T-cell (primary cell): ENCODE measurements at regions not wholly inside any gene's neighbourhood (a gene's known extent, or its start where the extent isn't known, plus 50 kb on each side); places are given as distances from the start of the nearest gene placed in this dataset.

Experiments used
- ATAC-seq, 4 experiments: fragments of 200-7000 bp in 3 of 4; fragments of 150-1000 bp in 1 of 4; cut with Tn5 transposase; replicated peaks in 1 of 4; 1 replicate in 3 of 4; 2 replicates in 1 of 4; pipeline ENCODE4 v1.10.0; 2021; ENCODE audit warnings: moderate library complexity in 3 of 4, mild to moderate bottlenecking in 2 of 4, moderate number of reproducible peaks in 1 of 4
- CTCF ChIA-PET, 2 donors: fragments of 300-600 bp; sonication (Branson Sonifier 250); formaldehyde crosslinking; loops; one replicate each; lab custom pipeline; 2022; ENCODE audit warnings: antibody characterized with exemption in 2 of 2; lab: Charles Lee
- POLR2A ChIA-PET, 2 donors: fragments of 300-600 bp; sonication (Branson Sonifier 250); formaldehyde crosslinking; loops; one replicate each; lab custom pipeline; 2022; ENCODE audit warnings: antibody characterized with exemption in 2 of 2; lab: Charles Lee
- DNase-seq, 35 experiments: peaks; one replicate each; pipeline versions ENCODE4 v3.0.0 to v3.0.0-alpha.2; 2013 to 2023
- H3K27ac ChIP-seq: one replicate; pipeline ENCODE4 v1.5.1; 2013; ENCODE audit warnings: low read length
- H3K27me3 ChIP-seq, 2 experiments: replicated peaks in 1 of 2; 1 replicate in 1 of 2; 2 replicates in 1 of 2; pipeline versions ENCODE4 v1.6.1 to v1.7.0; 2013; ENCODE audit warnings: low read length in 1 of 2, mixed read lengths in 1 of 2; ENCODE audit not compliant: control insufficient read depth in 2 of 2, insufficient read depth in 2 of 2; ENCODE audit errors: extremely low read depth in 1 of 2
- H3K36me3 ChIP-seq, 2 donors: 1 replicate in 1 of 2; 2 replicates in 1 of 2; pipeline versions ENCODE4 v1.6.1 to v1.7.0; 2013; ENCODE audit warnings: low read length in 1 of 2; ENCODE audit not compliant: control insufficient read depth in 2 of 2, insufficient read depth in 1 of 2; ENCODE audit errors: extremely low read depth in 1 of 2
- H3K4me1 ChIP-seq, 2 experiments: 1 replicate in 1 of 2; 2 replicates in 1 of 2; pipeline versions ENCODE4 v1.6.1 to v1.7.0; 2013; ENCODE audit warnings: low read length in 2 of 2, mixed read lengths in 1 of 2; ENCODE audit not compliant: insufficient read depth in 2 of 2, control insufficient read depth in 1 of 2; ENCODE audit errors: extremely low read depth in 1 of 2
- H3K4me3 ChIP-seq, 2 donors: 1 replicate in 1 of 2; 2 replicates in 1 of 2; pipeline versions ENCODE4 v1.5.1 to v1.7.0; 2013; ENCODE audit warnings: mild to moderate bottlenecking in 2 of 2, low read length in 1 of 2, moderate library complexity in 1 of 2; ENCODE audit not compliant: control insufficient read depth in 1 of 2; ENCODE audit errors: extremely low read depth in 1 of 2
- H3K9me3 ChIP-seq: 2 replicates; pipeline ENCODE4 v1.7.0; 2013
- H3K27ac Mint-ChIP-seq, 2 donors: one replicate each; pipeline ENCODE4 v1.8.0; 2020 to 2021; ENCODE audit warnings: mild to moderate bottlenecking in 2 of 2, mixed read lengths in 2 of 2
- H3K27me3 Mint-ChIP-seq, 2 donors: one replicate each; pipeline ENCODE4 v1.8.0; 2021 to 2022; ENCODE audit warnings: mixed read lengths in 2 of 2
- H3K36me3 Mint-ChIP-seq: one replicate; pipeline ENCODE4 v1.8.0; 2021; ENCODE audit warnings: mixed read lengths
- H3K4me1 Mint-ChIP-seq, 3 donors: one replicate each; pipeline ENCODE4 v1.8.0; 2020 to 2022; ENCODE audit warnings: mixed read lengths in 3 of 3, mild to moderate bottlenecking in 1 of 3
- H3K4me3 Mint-ChIP-seq, 3 donors: one replicate each; pipeline ENCODE4 v1.8.0; 2020 to 2022; ENCODE audit warnings: mild to moderate bottlenecking in 3 of 3, mixed read lengths in 3 of 3, moderate library complexity in 3 of 3
- H3K9me3 Mint-ChIP-seq, 3 donors: one replicate each; pipeline ENCODE4 v1.8.0; 2020 to 2022; ENCODE audit warnings: mixed read lengths in 3 of 3
- WGBS: methylation state at CpG from one replicate; pipeline ENCODE4 v1.1.5; 2013; ENCODE audit warnings: missing lambda C conversion rate; ENCODE audit not compliant: insufficient coverage; 5-methylcytosine and 5-hydroxymethylcytosine counted together

DNA sequence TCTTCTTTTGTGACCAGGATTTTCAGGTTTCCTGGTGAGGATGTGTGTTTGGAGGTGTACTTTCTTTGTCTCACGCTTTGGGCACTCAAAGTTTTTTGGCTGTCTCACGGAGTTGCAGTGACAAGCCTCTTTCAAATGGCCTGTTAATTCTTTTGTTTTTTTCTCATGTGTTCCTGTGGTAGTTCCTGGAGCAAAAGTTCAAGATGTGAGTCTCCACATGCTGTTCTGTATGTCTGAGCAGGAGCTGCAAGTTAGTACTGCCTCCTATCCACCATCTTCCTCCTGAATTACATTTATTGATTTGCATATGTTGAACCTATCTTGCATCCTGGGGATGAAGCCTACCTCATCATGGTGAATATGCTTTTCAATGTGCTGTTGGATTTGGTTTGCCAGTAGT, 118.5 kb downstream of the VSIG4 start:
- Mint-ChIP-seq H3K9me3 (peaks cover 0 to 4% (median 2%) of the 10 kb centered on the region in 3 donors), H3K4me1 (peaks cover 47 to 61% (median 53%) of the 10 kb centered on the region in 3 donors), H3K27ac (no peak overlapping the region), H3K27me3 (peaks cover 0 to 25% of the 10 kb centered on the region in 2 donors), H3K36me3 (no peaks in the 10 kb centered on the region), H3K4me3 (no peak overlapping the region)
- Histone ChIP-seq H3K36me3 (no peaks in the 10 kb centered on the region), H3K9me3 (no peaks in the 10 kb centered on the region), H3K27ac (no peak overlapping the region), H3K4me1 (peaks cover 17 to 28% of the 10 kb centered on the region in 2 experiments), H3K27me3 (no peaks in the 10 kb centered on the region), H3K4me3 (no peak overlapping the region)
- ATAC-seq (no peak), DNase-seq (no peak)
- WGBS: no CpG with 5 or more reads among the region's 2 CpGs
- ChIA-PET POLR2A (no interaction called here), CTCF (interaction anchor here in 1 of 2 donors (0.7 kb wide), 1 partner anchor 120 kb away, joined by 3 read pairs; no protein-coding TSS in a partner anchor)

DNA sequence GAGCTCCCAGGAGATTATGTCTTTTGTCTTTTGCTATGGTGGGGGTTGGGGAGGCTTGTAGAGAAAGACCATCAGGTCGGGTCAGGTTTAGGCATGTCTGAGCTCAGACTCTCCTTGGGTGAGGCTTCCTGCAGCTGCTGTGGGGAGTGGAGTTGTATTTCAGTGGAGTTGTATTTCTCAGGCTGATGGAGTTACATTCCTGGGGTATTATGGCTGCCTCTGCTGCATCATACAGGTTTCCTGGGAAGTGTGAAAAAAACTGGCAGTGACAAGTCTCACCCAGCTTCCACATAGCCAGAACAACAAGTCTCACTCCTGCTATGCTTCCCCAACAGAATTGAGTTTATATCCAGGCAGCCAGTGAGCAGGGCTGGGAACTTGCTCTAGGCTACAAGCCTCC, 119.3 kb downstream of the VSIG4 start:
- ChIA-PET CTCF (interaction anchor here in 1 of 2 donors (0.6 kb wide), 1 partner anchor 195 kb away, joined by 3 read pairs; no protein-coding TSS in a partner anchor), POLR2A (no interaction called here)
- WGBS: 50% methylated on average over 1 of the region's 1 CpG
- no peak for ATAC-seq
- Mint-ChIP-seq H3K27me3 (peaks cover 0 to 25% of the 10 kb centered on the region in 2 donors), H3K9me3 (peaks cover 0 to 2% (median 0%) of the 10 kb centered on the region in 3 donors), H3K4me1 (peaks cover 39 to 54% (median 45%) of the 10 kb centered on the region in 3 donors), H3K4me3 (no peak overlapping the region), H3K36me3 (no peaks in the 10 kb centered on the region), H3K27ac (no peak overlapping the region)
- Histone ChIP-seq H3K27me3 (no peaks in the 10 kb centered on the region), H3K36me3 (no peaks in the 10 kb centered on the region), H3K9me3 (no peaks in the 10 kb centered on the region), H3K4me3 (no peak overlapping the region), H3K4me1 (peaks cover 11 to 21% of the 10 kb centered on the region in 2 experiments), H3K27ac (no peak overlapping the region)
- no peak for DNase-seq

GRCh38 chrX:65910899-65911298, 129.0 kb downstream of the VSIG4 start:
- WGBS: no CpG with 5 or more reads among the region's 3 CpGs
- POLR2A ChIA-PET: no interaction called here
- H3K4me1 Mint-ChIP-seq: no peaks in the 10 kb centered on the region

GRCh38 chrX:65903750-65904149, 136.1 kb downstream of the VSIG4 start:
- WGBS: no CpG with 5 or more reads among the region's 1 CpG
- Histone ChIP-seq H3K27ac (no peak overlapping the region), H3K9me3 (no peaks in the 10 kb centered on the region), H3K4me3 (no peak overlapping the region), H3K36me3 (no peaks in the 10 kb centered on the region), H3K4me1 (peaks cover 0 to 9% of the 10 kb centered on the region in 2 experiments), H3K27me3 (no peaks in the 10 kb centered on the region)
- Mint-ChIP-seq H3K36me3 (no peaks in the 10 kb centered on the region), H3K4me1 (peaks cover 11 to 29% (median 25%) of the 10 kb centered on the region in 3 donors), H3K27ac (no peak overlapping the region), H3K4me3 (no peak overlapping the region), H3K27me3 (peaks cover 0 to 11% of the 10 kb centered on the region in 2 donors), H3K9me3 (no peaks in the 10 kb centered on the region)
- POLR2A ChIA-PET: no interaction called here
- no peak for ATAC-seq
- no peak for DNase-seq
- CTCF ChIA-PET: no interaction called here

More at GRCh38 chrX:65910899-65911298, 129.0 kb downstream of the VSIG4 start:
- Histone ChIP-seq H3K27ac (no peak overlapping the region), H3K4me1 (no peaks in the 10 kb centered on the region), H3K9me3 (no peaks in the 10 kb centered on the region), H3K4me3 (no peak overlapping the region), H3K27me3 (no peaks in the 10 kb centered on the region), H3K36me3 (no peaks in the 10 kb centered on the region)
- no peak overlapping the region for H3K27ac Mint-ChIP-seq
- ATAC-seq (no peak), DNase-seq (no peak)
- no peak overlapping the region for H3K4me3 Mint-ChIP-seq
- H3K36me3 Mint-ChIP-seq: peaks cover 3% of the 10 kb centered on the region
- H3K27me3 Mint-ChIP-seq: peaks cover 0 to 5% of the 10 kb centered on the region in 2 donors
- CTCF ChIA-PET: no interaction called here
- peaks cover 0 to 11% (median 6%) of the 10 kb centered on the region in 3 donors for H3K9me3 Mint-ChIP-seq

GRCh38 chrX:65902011-65902410, 137.9 kb downstream of the VSIG4 start:
- Mint-ChIP-seq H3K27me3 (peaks cover 0 to 11% of the 10 kb centered on the region in 2 donors), H3K27ac (no peak overlapping the region), H3K36me3 (no peaks in the 10 kb centered on the region), H3K9me3 (no peaks in the 10 kb centered on the region), H3K4me1 (peaks cover 11 to 29% (median 25%) of the 10 kb centered on the region in 3 donors), H3K4me3 (no peak overlapping the region)
- ATAC-seq: no peak
- Histone ChIP-seq H3K36me3 (no peaks in the 10 kb centered on the region), H3K4me1 (peaks cover 0 to 9% of the 10 kb centered on the region in 2 experiments), H3K9me3 (no peaks in the 10 kb centered on the region), H3K4me3 (no peak overlapping the region), H3K27me3 (no peaks in the 10 kb centered on the region), H3K27ac (no peak overlapping the region)
- no CpG with 5 or more reads among the region's 3 CpGs for WGBS
- DNase-seq: no peak
- ChIA-PET CTCF (no interaction called here), POLR2A (no interaction called here)

DNA sequence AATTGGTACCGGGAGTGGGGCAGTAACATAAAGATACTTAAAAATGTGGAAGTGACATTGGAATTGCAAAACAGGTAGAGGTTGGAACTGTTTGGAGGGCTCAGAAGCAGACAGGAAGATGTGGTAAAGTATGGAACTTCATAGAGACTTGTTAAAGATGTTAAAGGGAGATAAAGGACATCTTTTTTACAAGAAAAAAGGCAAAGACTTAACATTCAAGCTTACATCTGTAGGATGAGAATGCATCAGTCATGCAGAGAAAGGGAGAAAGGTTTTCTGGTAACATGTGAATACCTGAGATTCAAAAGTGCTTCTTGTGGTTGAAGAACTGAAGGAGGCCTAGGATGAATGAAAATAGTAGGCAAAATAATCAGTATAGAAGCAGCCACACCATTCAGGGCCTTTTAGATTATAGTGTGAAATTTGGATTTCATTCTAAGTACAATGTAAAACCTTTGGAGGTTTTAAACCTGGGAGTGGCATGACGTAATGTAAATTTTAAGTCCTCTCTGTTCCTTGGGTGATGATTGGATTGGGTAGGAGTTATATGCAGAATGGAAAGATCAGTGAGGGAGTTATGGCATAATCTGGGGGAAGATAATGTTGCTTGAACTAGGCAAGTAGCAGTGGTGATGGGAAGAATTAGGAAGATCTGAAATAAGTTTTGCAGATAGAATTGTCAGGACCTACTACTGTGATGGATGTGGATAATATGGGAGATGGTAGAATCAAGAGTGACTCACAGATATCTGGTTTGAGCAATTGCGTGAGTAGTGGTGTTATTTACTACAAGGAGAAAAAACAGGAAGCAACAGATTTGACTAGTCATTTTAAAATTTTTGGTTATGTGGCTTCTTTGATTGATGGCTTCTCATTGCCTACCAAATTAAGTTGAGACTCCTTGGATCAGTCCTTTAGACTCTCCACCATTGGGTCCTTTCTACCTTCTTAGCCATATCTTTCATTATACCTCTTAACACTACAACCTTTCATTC, 138.7 kb downstream of the VSIG4 start:
- 100% methylated on average over 1 of the region's 3 CpGs for WGBS
- Mint-ChIP-seq H3K4me1 (peaks cover 11 to 29% (median 25%) of the 10 kb centered on the region in 3 donors), H3K27ac (peak overlapping the region in 1 of 2 donors; percentile 40), H3K27me3 (peaks cover 0 to 11% of the 10 kb centered on the region in 2 donors), H3K36me3 (no peaks in the 10 kb centered on the region), H3K9me3 (no peaks in the 10 kb centered on the region), H3K4me3 (no peak overlapping the region)
- ATAC-seq: no peak
- POLR2A ChIA-PET: no interaction called here
- DNase-seq: no peak
- Histone ChIP-seq H3K4me1 (peaks cover 0 to 9% of the 10 kb centered on the region in 2 experiments), H3K9me3 (no peaks in the 10 kb centered on the region), H3K27ac (no peak overlapping the region), H3K36me3 (no peaks in the 10 kb centered on the region), H3K4me3 (no peak overlapping the region), H3K27me3 (no peaks in the 10 kb centered on the region)
- CTCF ChIA-PET: no interaction called here
